SW 1271 (cell line): ENCODE measurements at regions not wholly inside any gene's neighbourhood (a gene's known extent, or its start where the extent isn't known, plus 50 kb on each side); places are given as distances from the start of the nearest gene placed in this dataset.
"Not testable (repeated sequence)": the region's sequence is repeated elsewhere in the genome, so short reads cannot be mapped to it uniquely, and the experiment has no call there.

Source experiments
- DNase-seq, 2 experiments: peaks; one replicate each; lab custom pipeline; 2025; lab: John Stamatoyannopoulos, UW

DNA sequence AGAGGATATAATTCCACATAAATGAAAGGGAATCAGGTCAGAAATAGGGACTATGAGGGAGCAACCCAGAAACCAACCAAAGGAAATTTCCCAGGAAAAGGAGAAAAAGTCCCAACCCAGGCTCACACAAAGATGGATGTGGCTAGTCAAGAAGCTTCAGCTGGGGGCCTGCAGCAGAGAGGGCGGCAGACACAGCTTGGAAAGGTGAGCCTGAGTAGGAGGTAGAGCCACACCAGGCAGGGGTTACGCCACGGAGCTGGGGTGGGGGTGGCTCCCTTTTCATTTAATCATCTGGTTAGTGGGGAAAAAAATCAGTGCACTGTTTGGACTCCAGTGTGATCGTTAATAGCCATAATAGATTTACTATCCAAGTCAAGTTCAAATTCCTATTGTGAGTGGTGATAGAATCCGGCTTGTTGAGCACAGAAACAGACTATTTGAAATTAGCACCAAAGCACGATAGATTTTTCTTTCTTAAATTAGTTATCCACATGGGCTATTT lies 220.6 kb downstream of the TPBG start:
- DNase-seq = no peak

DNA sequence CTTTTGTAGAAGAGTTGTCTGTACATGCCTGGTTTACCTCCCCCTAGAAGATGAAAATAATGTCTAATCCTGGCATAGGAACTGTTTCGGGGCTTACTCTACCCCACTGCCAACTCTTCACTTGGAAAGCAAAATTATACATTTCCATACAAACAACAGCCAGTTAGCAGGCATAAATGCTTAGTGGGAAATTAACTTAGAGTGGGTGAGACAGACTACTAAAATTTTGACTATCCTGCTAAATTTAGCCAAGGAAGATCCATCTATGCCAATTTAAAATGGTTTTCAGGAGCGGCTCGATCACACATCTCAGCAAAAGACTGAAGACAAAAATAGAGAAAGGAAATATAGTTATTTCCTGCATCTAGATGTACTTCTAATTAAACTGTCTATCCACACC lies 221.2 kb downstream of the TPBG start:
- no peak for DNase-seq

DNA sequence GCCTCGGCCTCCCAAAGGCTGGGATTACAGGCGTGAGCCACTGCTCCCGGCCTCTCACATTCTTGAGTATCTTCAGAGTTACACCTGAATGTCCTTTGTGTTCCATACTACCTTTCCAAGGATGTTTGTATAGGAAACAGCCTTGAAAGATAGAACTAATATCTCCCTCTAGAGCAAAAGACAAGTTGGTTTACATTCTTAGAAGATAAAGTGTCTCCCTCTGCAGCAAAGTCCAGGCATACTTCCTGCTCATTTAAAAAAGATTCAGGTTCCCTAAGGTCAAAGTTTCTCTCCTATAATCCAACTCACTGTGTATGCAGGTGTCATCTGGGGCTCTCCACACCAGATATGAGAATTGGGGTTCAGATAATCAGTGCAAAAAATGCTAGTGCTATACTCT lies 224.4 kb downstream of the TPBG start:
- DNase-seq = no peak

DNA sequence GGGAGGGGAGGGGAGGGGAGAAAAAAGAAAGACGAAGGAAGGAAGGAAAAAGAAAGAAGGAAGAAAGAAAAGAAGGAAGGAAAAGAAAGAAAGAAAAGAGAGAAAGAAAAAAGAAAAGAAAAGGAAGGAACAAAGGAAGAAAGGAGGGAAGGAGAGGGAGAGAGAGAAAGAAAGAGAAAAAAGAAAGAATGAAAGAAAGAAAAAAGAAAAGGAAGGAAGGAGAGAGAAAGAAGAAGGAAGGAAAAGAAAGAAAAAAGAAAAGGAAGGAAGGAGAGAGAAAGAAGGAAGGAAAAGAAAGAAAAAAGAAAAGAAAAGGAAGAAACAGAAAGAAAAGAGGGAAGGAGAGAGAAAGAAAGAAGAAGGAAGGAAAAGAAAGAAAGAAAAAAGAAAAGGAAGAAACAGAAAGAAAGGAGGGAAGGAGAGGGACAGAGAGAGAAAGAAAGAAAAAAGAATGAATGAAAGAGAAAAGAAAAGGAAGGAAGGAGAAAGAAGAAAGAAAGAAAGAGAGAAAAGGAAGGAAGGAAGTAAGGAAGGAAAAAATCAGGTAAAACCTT lies 225.3 kb downstream of the TPBG start:
- no peak for DNase-seq

DNA sequence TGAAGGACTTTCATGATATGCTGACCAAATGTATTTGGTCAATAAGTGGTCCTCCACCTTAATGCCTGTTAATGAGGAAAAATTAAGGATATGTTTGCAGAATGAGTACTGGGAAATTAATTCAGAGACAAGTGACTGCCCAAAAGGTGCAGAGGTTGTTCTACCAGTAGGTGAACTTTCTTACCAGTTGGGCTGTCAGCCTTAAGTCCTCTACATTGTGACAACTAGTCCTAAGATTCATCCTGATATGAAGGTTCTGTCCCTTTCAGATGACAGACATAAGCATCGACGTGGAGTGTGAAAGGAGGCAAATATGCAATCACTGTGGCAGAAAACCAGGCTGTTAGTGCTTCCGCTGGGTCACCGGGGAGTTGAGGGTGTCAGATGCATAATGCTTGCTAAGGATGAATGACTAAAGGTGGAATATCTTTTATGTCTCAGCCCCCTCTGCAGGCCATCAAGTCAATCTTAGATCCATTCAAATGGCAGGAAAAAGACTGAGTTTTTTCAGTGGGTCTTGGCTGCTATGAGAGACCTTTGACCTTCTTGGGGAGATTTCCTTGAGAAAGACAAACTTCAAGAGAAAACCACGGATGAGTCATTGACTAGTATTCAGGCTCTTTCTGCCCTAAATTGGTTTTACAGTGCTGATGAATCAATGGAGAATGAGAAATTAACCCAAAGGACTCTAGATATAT lies 226.0 kb downstream of the TPBG start:
- DNase-seq = peak in 1 of 2 experiments; percentile 14

DNA sequence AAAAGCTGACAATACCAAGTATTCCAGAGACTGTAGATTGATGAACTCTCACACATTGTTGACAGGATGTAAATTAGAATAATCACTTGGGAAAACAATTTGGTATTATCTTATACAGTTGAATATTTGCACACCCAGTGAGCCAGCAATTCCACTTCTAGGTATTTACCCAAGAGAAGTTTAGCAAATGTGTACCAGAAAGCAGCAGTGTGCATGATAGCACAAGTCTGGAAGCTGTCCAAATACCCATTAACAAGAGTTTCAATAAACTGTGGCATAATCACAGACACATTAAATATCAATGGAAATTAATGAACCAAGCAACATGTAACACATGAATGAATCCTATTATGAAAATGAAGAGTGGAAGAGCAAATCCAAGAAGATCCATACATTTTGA lies 233.6 kb downstream of the TPBG start:
- DNase-seq = no peak

DNA sequence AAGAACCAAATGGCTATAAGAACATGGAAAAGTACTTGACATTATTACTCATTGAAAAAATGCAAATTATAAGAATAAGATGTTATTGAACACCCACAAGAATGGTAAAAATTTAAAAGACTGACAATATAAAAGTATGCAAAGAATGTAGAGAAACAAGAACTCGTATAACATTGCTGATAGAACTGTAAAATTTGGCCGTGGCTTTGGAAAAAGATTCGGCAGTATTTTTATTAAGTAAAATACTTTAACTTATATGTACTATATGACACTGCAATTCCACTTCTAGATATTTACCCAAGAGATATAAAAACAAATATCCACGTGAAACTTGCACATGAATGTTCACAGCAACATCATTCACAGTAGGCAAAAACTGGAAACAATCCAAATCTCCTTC lies 239.2 kb downstream of the TPBG start:
- DNase-seq = no peak

DNA sequence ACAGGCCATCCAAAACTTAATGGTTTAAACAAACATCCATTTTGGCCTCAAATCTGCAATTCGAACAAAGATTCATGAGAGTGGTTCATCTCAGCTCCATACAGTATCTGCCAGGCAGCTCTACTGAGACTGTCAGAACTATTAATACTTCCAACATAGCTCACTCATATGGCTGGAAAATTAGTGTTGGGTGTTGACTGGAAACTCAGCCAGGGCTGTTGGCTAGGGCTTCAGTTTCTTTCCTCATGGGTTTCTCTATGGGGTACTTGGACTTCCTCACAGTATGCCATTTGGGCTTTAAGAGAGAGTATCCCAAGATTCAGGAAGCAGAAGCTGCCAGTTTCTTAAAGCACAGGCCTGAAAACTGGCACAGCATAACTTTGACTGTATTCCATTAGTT lies 240.3 kb downstream of the TPBG start:
- no peak for DNase-seq

DNA sequence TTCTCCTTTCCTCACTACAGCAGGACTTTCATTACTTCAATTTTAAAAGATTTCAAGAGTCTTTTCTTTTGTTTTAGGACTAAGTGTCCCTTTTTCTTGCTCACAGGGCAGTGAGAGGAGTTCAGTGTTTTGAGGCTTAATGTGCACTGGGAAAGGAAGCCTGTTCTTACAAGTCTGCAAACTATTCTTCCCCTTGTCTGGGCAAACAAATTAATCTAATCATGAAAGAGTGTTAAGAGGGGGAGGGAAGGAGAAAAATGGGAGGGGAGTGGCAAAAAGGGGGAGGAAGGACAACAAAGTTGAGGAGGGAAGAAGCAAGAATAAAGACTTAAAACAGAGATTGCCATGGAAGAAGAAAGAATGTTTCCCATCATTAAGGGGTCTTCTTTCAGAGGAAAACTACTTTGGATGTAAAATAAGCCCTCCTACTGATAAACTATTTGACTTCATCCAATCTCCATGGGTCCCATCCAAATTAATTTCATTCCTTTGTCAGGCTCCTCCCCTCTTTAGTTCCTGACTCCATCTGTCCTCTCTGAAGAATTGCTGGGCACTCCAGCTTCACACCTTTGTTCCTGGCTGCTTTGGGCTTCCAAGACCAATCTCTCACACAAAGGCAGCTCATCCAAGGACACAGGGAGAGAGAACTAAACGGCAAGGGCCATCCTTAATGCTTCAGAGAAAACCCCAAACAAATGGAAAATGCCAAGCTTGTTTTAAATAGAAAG lies 244.5 kb downstream of the TPBG start:
- DNase-seq = no peak

DNA sequence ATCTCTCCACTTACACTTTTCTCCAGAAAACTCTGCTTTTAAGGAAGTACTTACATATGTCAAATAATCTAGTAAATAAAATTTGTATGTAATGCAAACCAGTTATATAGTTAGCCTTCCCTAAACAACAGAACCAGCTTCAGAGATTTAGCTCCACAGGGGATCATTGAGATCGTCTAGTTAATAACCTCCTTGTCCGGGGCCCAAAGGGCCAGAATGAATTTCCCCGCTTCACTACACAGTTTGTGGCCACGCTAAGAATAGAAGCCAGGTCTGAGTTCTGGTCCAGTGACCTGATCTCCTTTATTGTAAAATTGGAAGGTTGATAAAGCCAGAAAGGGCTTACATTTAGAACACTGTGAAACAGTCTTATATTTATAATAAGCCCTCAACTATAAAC lies 245.2 kb downstream of the TPBG start:
- no peak for DNase-seq

DNA sequence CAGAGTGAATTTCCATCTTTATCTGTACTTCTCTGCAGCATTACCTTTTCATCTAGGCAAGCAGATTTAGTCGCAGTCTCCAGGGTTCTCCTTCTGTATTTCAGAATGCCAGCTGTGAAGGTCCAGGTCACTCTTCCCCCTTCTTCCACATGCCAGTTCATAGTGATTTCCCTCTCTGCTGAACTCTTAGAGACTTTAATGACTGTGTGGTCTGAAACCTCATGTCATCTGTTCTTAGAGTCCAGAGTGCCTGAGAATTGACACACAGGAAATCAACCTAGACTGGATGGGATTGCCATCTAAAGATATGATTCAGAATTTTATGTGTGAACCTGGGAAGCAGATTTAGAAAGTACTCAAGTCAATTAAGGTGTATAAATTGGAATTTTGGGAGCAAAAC lies 248.1 kb downstream of the TPBG start:
- DNase-seq = no peak

DNA sequence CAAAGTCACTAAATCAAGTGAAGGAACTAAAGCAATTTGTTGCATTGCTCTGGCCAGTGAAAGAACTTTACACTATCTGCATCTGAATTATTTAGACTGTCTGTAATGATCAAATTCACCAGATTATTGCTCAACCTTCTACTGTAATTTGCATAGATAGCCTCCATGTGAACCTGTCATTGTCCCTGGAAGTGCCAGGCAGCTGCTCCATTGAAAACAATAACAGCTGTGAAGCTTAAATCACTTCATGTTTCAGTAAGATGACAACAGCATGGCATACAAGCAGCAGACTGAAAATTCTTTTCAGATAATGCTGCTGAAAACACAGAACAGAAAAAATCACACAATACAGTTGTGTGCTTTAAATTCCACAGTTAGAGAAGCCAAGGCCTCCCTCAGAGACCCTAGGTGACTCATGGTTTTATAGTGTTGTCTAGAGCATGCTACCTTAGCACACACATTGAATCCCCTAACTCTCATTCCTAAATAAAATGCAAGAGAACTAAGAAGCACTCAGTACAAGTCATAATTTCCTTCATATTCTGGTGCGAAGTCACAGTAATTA lies 248.9 kb downstream of the TPBG start:
- no peak for DNase-seq

DNA sequence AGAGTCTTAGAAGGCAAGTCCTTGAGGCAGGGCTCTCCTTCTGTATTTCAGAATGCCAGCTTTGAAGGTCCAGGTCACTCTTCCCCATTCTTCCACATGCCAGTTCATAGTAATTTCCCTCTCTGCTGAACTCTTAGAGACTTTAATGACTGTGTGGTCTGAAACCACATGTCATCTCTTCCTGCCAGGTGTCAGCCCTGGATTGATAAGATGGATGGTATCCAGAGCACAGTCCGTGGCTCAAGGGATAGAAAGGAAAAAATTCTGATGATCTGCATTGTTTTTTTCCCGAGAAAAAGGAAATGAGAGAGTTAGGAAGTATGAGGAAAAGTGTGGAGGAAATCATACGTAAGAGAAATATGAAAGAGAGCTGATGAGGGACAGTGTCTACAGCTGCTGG lies 250.9 kb downstream of the TPBG start:
- DNase-seq = no peak

DNA sequence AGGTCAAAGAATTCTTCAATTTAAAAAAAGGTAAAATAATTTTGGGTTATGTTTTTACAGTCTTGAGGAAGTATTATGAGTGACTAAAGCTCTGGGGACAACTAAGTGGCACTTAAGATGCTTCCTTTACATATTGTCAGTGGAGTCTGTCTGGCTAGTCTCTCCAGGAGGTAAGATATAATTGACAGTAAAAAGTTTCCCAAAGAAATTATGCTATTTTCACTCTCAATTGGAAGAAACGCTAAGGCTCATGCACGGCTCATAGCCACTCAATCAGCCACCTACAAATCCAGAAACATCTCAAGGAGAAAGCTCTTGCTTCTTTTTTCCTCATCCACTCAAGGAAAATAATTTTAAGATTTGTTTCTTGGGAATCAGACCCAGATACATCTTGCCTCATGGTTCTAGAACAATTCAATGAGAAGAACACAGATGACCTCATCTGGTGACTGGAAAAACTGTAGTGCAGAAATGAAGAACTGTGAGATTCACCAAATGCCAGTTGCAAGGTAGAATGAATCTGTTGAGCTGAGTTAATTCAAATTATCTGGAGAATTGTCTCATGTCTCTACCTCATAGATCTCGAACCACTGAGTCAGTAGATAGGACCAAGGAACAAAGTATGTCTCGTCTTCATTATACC lies 252.9 kb downstream of the TPBG start:
- DNase-seq = no peak

DNA sequence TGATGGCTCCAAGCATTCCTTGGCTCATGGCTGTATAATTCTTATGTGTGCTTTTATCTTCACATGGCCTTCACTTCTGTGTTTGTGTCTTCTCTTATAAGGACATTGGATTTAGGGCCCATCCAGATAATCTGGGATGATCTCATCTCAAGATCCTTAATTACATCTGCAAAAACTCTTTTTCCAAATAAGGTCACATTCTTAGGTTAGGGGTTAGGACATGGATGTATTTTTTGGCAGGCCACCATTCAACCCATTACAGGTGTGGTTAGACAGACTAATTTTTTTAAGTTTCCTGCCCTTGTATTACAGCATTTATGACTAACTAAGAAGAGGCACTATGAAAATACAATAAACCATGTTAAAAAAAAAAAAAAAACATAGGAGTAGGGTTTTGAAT lies 254.0 kb downstream of the TPBG start:
- DNase-seq = no peak

DNA sequence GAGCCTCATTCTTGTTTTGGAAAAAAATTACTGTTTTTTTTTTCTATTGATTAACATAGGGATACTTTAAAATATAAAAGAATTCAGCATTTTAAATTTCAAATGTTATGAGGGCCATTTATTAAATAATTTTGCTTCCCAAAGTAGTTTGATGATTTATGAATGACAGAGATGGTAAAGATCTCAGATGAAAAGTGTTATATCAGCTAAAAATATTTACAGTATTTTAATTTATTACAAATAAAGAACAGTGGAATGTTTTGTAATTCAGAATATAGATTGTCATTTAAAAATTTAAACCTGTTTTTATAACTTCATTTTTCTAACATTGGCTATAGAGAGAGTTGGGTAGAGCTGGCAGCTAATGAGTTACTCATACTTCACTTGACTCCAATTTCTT lies 256.0 kb downstream of the TPBG start:
- DNase-seq = no peak

DNA sequence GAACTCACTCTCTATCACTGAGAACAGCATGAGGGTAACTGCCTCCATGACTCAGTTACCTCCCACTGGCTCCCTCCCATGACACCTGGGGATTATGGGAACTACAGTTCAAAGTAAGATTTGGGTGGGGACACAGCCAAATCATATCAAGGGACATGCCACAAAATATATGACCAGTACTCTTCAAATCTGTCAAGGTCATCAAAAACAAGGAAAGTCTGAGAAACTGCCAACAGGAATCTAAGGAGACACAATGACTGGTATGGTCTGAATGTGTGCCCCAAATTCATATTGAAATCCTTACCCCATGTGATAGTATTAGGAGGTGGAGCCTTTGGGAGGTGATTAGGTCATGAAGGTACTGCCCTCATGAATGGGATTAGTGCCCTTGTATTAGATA lies 258.8 kb downstream of the TPBG start:
- no peak for DNase-seq

DNA sequence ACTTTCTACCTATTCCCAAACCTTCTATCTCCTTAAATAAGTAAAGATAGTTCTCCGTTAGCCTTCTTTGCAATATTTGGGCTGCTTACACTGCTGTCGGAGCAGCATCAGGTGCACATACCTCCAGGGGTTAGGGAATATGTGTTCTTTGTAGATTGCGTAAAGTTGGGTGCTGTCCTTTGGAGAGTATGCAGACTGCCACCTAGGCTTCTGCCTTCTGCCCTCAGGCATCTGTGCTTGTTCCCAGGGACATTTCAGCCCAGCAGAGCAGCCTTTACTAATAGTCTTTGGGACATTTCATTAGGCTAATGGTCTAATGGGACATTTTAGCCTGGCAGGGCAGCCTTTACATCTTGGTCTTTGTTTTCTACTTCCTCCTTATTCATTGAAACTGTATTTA lies 260.6 kb downstream of the TPBG start:
- DNase-seq = no peak

DNA sequence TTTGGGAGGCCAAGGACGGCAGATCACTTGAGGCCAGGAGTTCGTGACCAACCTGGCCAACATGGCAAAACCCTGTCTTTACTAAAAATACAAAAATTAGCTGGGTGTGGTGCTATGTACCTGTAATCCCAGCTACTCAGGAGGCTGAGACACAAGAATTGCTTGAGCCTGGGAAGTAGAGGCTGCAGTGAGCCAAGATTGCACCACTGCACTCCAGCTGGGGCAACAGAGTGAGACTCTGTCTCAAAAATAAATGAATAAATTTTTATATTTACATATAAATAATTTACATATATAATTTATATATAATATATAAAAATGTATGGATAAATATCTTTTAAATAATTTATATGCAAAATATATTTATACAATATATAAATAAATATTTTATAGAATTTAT lies 263.3 kb downstream of the TPBG start:
- DNase-seq = not testable (repeated sequence)

DNA sequence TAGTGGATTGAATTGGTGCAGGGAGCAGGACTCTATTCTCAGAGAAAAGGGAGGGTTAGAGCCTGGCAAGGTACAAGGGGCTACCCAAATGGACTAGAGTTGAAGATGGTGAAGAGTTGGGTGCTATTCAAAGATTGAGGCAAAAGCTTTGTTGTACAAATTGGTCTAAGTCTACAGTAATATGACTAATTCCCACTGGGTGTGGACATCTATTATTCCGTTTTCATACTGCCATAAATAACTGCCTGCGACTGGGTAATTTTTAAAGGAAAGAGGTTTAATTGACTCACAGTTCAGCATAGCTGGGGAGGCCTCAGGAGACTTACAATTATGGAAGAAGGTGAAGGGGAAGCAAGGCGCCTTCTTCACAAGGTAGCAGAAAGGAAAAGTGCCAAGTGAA lies 266.3 kb downstream of the TPBG start:
- DNase-seq = no peak

DNA sequence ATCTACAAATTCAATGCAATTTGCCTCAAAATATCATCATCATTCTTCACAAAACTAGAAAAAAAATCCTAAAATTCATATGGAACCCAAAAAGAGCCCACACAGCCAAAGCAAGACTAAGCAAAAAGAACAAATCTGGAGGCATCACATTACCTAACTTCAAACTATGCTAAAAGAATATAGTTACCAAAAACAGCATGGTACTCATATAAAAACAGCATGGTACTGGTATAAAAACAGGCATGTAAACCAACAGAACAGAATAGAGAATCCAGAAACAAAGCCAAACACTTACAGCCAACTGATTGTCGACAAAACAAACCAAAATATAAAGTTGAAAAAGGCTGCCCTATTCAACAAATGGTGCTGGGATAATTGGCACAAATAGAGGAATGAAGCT lies 278.1 kb downstream of the TPBG start:
- no peak for DNase-seq

DNA sequence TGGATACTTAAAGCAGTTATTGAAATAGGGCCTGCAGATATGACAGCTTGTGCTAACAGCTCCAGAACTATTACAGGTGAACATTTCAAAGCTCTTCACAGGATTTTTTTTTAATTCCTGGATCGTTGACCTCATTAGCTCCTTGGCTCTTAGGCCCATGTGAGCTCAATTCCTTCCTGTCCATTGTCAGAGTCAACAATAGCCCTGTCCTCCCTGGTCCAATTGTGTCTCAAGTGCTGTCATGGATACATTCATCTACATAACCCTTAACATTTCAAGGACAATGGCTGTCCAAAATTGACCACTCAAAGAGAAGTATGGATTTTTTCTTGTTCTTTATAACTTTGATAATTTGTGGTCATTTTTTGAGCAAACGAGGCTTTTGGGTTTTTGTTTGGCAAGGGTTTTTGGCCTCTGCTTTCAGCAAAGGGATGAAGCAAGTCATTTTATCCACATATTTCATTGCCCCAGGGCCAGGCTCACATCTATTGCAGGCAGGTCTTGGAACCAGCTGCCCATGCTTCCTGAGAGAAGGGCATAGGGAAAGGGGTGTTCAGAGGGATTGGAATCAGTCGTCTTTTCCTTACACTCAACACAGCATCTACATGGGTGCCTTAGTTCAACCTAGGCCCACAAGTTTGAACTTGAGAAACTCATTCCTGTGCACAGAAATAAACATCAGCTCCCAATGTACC lies 282.1 kb downstream of the TPBG start:
- DNase-seq = no peak
